ENCODE measurements at regions not wholly inside any gene's neighbourhood (a gene's known extent, or its start where the extent isn't known, plus 50 kb on each side); places are given as distances from the start of the nearest gene placed in this dataset.

DNA sequence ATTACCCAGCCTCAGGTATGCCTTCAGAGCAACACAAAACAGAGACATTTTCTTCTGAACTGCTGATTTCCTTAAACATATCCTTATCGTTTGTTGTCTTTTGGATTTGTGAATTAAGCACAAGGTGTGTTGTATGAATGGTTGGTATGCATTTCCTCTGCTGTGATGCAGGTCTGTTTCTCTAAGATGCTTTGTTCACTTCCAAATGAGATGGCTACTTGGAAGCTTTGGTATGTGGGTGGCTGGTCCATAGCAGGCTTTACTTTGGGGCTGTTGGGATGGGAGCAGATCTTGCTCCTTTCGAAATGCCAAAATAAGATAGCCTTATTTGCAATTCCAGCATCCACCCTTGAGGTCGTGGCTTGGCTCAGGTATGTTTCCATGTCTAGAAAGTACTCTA, 257.2 kb downstream of the INSIG2 start:
- Histone ChIP-seq H3K4me3 (replicated peaks; ENCODE audit: low read depth, low read length) (no peak overlapping the region), H3K27me3 (replicated peaks; ENCODE audit: control insufficient read depth, insufficient read depth, low read length) (no peaks in the 10 kb centered on the region), H3K36me3 (ENCODE audit: control insufficient read depth, insufficient read depth, low read length) (no peaks in the 10 kb centered on the region)
- no peak for DNase-seq (ENCODE audit: extremely low read depth, insufficient read length)
- TF ChIP-seq CTCF (IDR thresholded peaks at IDR 0.05; ENCODE audit: insufficient read depth, low read length, poor library complexity, severe bottlenecking), result no peak

- no peak for TF ChIP-seq CTCF (IDR thresholded peaks at IDR 0.05; ENCODE audit: insufficient read depth, low read length, poor library complexity, severe bottlenecking)
- no peak overlapping the region for H3K4me3 ChIP-seq (replicated peaks; ENCODE audit: low read depth, low read length)
- no peak for DNase-seq (ENCODE audit: extremely low read depth, insufficient read length)
- H3K27me3 ChIP-seq (replicated peaks; ENCODE audit: control insufficient read depth, insufficient read depth, low read length), result no peaks in the 10 kb centered on the region
- H3K36me3 ChIP-seq (ENCODE audit: control insufficient read depth, insufficient read depth, low read length), result no peaks in the 10 kb centered on the region
Observed at GRCh38 chr2:118340103-118340502, 251.8 kb downstream of the INSIG2 start.

DNA sequence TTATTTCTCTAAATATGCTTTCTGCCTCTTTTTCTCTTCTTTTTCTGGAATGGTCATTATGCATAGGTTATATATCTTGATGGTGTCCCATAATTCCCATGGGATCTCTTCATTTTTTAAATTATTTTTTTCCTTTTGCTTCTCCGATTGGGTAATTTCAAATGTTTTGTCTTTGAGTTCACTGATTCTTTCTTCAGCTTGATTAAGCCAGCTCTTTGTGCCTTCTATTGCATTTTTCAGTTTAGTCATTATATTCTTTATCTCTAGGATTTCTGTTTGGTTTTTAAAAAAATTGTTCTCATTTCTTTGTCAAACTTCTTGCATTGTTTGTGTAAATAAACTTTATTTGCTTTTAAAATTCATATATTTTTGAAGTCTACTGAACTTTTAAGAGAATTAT, 251.1 kb downstream of the INSIG2 start:
- TF ChIP-seq CTCF (IDR thresholded peaks at IDR 0.05; ENCODE audit: insufficient read depth, low read length, poor library complexity, severe bottlenecking), result no peak
- Histone ChIP-seq H3K4me3 (replicated peaks; ENCODE audit: low read depth, low read length) (no peak overlapping the region), H3K27me3 (replicated peaks; ENCODE audit: control insufficient read depth, insufficient read depth, low read length) (no peaks in the 10 kb centered on the region), H3K36me3 (ENCODE audit: control insufficient read depth, insufficient read depth, low read length) (no peaks in the 10 kb centered on the region)
- no peak for DNase-seq (ENCODE audit: extremely low read depth, insufficient read length)

- DNase-seq (ENCODE audit: extremely low read depth, insufficient read length), result no peak
- Histone ChIP-seq H3K4me3 (replicated peaks; ENCODE audit: low read depth, low read length) (no peak overlapping the region), H3K36me3 (ENCODE audit: control insufficient read depth, insufficient read depth, low read length) (no peaks in the 10 kb centered on the region), H3K27me3 (replicated peaks; ENCODE audit: control insufficient read depth, insufficient read depth, low read length) (no peaks in the 10 kb centered on the region)
- no peak for TF ChIP-seq CTCF (IDR thresholded peaks at IDR 0.05; ENCODE audit: insufficient read depth, low read length, poor library complexity, severe bottlenecking)
Observed at GRCh38 chr2:118333664-118334063, 245.4 kb downstream of the INSIG2 start.

- no peak for DNase-seq (ENCODE audit: extremely low read depth, insufficient read length)
- Histone ChIP-seq H3K27me3 (replicated peaks; ENCODE audit: control insufficient read depth, insufficient read depth, low read length) (no peaks in the 10 kb centered on the region; the same call in 1 of the 2 replicates), H3K4me3 (replicated peaks; ENCODE audit: low read depth, low read length) (no peak overlapping the region), H3K36me3 (ENCODE audit: control insufficient read depth, insufficient read depth, low read length) (no peaks in the 10 kb centered on the region)
- TF ChIP-seq CTCF (IDR thresholded peaks at IDR 0.05; ENCODE audit: insufficient read depth, low read length, poor library complexity, severe bottlenecking), result no peak
Observed at GRCh38 chr2:118325321-118325955, 237.2 kb downstream of the INSIG2 start.

- Histone ChIP-seq H3K36me3 (ENCODE audit: control insufficient read depth, insufficient read depth, low read length) (no peaks in the 10 kb centered on the region), H3K4me3 (replicated peaks; ENCODE audit: low read depth, low read length) (no peak overlapping the region), H3K27me3 (replicated peaks; ENCODE audit: control insufficient read depth, insufficient read depth, low read length) (no peaks in the 10 kb centered on the region; the same call in 1 of the 2 replicates)
- no peak for TF ChIP-seq CTCF (IDR thresholded peaks at IDR 0.05; ENCODE audit: insufficient read depth, low read length, poor library complexity, severe bottlenecking)
- no peak for DNase-seq (ENCODE audit: extremely low read depth, insufficient read length)
Observed at GRCh38 chr2:118322406-118322805, 234.1 kb downstream of the INSIG2 start.
